ENCODE measurements at regions not wholly inside any gene's neighbourhood (a gene's known extent, or its start where the extent isn't known, plus 50 kb on each side); places are given as distances from the start of the nearest gene placed in this dataset.

DNA sequence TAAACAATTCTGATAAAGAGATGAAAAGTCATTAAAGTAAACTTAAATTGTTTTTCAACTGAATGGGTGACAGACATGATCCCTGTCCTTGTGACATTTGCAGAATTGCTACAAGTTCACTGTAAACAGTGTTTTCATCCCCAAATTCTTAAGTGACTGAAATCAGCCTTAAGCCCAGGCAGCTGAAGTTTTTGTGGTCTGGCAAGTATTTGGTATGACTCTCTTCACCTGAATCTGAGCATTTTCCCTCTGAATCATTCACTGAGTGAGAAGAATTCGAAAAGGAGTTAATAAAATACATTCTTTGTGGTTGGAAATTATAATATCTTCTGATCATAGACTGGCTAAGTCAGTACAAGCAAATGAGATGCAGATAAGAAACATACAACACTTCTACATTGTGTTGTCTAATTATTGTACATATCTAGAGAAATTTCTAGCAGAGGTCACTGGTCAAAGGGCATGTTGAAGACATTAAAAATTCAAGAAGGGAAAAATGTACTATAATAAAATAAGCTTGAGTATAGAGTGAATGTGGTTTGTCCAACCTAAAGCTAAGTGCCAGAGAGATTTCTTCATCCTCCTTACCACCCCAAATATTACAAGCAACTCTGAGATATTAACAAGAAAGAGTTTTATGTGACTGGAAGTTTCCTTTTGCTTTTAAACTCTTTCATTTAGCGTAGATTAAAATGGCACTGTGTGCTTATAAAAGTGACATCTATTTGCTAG is 177.8 kb upstream of the DIO2 start:
- TF ChIP-seq, protein P1, sequence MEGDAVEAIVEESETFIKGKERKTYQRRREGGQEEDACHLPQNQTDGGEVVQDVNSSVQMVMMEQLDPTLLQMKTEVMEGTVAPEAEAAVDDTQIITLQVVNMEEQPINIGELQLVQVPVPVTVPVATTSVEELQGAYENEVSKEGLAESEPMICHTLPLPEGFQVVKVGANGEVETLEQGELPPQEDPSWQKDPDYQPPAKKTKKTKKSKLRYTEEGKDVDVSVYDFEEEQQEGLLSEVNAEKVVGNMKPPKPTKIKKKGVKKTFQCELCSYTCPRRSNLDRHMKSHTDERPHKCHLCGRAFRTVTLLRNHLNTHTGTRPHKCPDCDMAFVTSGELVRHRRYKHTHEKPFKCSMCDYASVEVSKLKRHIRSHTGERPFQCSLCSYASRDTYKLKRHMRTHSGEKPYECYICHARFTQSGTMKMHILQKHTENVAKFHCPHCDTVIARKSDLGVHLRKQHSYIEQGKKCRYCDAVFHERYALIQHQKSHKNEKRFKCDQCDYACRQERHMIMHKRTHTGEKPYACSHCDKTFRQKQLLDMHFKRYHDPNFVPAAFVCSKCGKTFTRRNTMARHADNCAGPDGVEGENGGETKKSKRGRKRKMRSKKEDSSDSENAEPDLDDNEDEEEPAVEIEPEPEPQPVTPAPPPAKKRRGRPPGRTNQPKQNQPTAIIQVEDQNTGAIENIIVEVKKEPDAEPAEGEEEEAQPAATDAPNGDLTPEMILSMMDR (IDR thresholded peaks at IDR 0.05), result no peak
- TF ChIP-seq EZH2 (IDR thresholded peaks at IDR 0.05; ENCODE audit: borderline replicate concordance, insufficient read depth, low read depth, low read length, poor library complexity, severe bottlenecking), result no peak
